GM19328 (cell line): ENCODE measurements at regions not wholly inside any gene's neighbourhood (a gene's known extent, or its start where the extent isn't known, plus 50 kb on each side); places are given as distances from the start of the nearest gene placed in this dataset.
"Not testable (repeated sequence)": the region's sequence is repeated elsewhere in the genome, so short reads cannot be mapped to it uniquely, and the experiment has no call there.

Source experiments
- ATAC-seq: cut with Tn5 transposase; IDR thresholded peaks from one replicate; pipeline ENCODE4 v1.9.1; 2021; ENCODE audit warnings: mild to moderate bottlenecking, moderate library complexity; ENCODE audit not compliant: unreplicated experiment

DNA sequence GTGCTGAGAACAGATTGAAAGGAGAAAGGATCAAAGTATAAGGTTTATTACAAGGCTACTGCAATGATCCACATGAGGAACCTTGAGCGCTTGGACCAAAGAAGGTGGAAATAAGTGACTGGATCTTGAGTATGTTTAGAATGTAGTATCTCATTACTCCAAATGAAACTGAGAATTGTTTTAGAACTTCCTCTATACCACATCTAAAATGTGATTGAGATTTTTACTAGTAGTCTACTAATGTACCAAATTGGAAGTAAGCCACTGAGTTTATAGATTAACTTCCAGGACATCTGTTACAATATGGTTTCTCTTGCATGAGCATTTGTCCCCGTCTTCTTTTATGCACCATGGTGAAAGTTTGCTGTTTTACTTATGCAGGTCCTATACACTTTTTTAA is 300.5 kb downstream of the SUCLG1 start:
- ATAC-seq, result no peak

DNA sequence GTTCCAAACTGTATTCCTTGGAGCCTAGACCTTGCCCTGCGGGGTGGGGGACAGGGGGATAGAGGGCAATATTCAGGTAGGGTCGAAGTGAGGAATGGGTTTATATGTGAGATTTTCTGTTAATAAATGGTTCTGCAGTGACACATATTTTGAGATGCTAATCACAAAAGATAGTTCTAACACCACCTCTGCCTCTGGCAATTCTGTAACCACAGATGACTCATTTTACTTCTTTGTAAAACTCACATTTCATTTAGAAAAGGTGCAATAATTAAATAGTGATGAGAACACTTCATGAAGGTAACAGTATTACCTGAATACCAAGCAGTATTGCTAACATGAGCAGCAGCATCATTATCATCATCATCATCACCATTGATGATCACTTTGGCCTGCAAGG is 306.6 kb downstream of the SUCLG1 start:
- ATAC-seq, result no peak

DNA sequence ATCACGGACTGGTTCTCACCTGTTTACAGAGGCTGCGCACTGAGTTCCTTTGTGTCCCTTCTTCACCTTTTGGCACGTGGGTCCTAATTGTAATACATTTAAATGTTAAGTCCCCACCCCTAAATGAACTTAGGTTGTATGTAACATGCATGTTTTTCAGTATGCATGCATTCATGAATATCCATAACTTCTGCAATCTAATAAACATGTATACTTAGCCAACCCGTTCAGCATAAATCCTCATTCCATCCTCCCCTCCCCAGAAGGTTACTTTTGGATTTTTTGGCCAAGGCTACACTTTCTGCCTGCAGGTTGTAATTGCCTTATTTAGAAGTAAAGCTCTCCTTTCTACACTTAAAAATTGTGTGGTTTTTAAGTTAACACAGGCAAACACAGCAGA is 314.7 kb downstream of the SUCLG1 start:
- ATAC-seq, result no peak

DNA sequence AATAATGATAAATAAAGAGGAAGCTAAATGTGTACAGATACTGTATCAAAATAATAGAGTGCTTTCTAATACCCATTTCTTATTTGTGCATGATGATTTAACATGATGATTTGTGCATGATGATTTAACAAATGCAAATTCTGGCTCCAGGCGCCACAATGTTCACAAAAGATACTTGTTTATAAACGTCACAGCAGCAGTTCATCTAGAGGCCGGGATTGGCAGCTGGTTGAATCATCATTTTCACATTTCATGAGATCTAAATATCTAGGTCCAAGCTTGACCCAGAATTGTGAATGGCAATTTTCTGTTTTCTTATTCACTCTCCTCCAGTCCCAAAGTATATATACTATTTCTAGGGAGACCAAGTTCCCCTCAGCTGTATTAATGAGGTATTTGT is 322.0 kb downstream of the SUCLG1 start:
- no peak for ATAC-seq

DNA sequence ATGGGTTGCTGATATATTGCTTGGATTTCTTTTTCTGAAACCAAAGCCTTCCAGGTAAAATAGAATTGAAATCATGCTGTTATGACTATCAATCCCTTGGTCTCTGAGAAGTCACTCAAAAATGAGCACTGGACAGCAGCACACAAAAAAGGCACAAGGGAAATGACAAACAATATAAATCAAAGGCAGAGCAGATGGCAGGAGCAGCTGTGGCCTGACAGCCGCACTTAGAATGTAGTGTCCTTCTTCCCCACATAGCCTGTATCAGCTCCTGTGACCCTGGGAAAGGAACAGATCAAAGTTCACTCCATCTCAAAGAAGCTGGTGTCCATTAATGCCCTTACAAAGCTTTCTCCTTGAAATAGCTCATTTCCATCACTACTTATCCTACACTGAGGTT is 326.7 kb downstream of the SUCLG1 start:
- ATAC-seq, result no peak

DNA sequence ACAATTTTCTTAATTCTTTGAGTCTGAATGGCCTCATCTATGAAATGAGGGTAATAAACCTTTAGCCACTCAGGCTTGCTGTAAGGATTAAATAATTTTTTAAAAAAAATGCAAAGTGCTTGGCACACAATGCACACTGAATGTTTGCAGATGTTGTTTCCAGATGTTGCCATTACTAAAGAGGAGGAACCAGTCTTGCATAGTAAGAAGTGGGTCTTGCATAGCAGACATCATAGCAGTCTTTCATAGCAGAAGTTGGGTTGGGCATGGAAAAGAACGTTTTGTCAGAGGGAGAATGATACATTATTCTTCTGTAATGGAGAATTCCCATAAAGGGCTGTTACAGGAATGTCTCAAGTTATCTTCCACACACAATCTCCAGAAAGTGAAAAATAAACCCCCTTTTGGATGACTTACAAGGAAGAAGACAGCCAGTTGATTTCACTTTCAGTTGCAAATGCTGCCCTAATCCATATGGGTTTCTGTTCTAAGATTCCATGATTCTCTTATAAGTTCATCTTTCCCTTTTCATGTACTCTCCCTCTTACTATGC is 327.7 kb downstream of the SUCLG1 start:
- no peak for ATAC-seq

DNA sequence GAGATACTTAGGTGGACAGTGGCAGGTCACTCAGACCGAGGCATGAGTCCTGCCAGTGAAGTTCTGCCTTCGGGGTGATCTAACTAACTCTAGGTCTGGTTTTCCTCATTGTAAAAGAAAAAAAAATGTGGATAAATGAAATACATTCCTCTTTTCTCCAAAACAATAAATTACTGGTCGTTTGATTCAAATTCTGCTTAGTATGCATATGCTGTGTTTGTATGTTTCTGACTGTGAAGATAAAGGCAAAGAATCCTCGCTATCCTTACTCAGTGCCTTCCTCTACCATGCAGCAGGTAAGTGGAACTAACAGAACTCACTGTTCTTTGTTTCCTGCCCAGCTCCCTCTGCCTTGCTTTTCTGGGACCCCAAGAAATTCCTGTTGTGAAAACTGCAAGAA is 330.1 kb downstream of the SUCLG1 start:
- ATAC-seq, result no peak

DNA sequence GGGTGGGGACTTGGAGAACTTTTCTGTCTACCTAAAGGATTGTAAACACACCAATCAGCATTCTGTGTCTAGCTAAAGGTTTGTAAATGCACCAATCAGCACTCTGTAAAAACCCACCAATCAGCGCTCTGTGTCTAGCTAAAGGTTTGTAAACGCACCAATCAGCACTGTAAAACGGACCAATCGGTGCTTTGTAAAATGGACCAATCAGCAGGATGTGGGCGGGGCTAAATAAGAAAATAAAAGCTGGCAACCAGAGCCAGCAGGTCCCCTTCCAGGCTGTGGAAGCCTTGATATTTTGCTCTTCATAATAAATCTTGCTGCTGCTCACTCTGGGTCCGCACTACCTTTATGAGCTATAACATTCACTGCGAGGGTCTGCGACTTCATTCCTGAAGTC is 331.3 kb downstream of the SUCLG1 start:
- not testable (repeated sequence) for ATAC-seq

DNA sequence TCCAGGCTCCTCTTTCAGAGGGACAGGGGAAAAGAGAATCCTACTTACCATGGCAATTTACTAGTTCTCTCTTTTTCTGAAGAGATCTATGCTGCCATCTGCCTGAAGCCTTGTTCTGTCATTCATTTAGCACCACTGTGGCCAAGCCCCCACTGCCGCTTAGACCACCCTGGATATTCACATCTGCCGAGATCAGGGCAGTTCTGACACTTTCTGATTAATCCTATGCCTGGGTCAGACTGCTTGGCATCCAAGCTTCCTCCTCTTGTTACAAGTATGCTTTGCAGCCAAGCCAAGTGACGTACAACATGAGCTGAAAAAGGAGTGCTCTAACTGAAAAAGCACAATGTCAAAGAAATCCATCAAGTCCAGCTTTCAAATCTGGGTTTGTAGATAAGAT is 332.6 kb downstream of the SUCLG1 start:
- no peak for ATAC-seq

DNA sequence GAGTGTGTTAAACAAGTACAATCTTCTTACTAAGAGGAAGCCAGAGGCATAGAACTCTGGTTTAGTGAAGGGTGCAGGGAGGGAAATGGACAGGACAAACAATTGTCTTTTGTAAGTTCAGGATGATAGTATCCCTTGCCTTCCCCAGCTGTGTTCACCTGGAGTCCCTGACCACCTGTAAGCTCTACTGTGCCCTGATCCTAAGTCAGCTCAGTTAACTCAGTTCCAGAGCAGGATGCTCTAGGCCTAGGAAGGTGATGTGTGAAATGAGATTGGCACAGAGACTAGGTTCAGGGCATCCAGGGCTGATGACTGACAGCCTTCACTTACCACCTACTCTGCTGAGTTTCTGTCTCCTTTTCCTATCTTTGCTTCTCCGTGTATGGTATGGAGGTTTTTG is 333.0 kb downstream of the SUCLG1 start:
- ATAC-seq, result no peak

DNA sequence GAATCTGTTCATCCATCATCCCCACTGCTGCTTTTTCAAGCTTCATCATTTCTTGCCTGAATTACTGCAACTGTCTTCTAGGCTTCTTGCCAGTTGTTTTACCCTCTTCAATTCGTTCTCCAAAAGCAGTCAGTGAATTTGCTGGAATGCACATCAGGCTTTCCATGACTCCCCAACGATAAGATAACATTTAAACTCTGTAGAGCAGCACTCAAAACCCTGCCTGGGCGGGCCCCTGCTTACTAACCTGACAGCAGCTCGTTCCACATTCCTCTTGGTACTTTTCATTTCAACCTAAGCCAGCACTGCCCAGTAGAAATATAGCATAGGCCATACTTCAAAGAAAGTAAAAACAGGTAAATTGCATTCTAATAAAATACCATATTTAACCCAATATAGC is 342.9 kb downstream of the SUCLG1 start:
- ATAC-seq, result no peak

DNA sequence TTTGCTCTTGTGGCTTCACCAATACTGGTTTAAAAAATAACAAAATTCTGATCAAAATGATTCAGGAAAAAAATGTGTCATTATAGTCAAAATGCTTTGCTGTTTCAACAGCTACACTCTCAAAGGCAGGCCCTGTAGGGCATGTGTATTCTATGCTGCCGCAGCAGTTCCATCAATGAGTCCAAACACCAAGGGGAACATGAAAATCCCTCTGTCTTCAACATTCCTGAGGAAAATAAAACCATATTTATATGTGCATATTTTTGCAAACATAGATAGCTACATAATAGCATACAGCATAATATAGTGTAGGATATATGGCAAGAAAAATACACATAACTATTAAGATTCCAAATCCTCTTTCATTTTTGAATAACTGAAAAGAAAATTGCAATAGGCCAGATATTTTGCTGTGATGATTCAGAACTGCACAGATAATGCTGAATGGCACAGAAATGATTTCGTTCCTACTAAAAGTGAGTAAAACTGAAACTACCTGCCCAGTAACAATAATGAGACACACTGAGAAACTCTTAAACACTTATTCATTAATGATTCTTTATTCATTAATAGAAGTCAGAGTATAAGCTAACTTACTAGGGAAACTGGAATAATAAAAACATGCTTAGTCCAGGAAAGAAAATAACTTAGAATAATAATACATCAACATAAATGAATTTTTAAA is 343.8 kb downstream of the SUCLG1 start:
- ATAC-seq, result no peak

DNA sequence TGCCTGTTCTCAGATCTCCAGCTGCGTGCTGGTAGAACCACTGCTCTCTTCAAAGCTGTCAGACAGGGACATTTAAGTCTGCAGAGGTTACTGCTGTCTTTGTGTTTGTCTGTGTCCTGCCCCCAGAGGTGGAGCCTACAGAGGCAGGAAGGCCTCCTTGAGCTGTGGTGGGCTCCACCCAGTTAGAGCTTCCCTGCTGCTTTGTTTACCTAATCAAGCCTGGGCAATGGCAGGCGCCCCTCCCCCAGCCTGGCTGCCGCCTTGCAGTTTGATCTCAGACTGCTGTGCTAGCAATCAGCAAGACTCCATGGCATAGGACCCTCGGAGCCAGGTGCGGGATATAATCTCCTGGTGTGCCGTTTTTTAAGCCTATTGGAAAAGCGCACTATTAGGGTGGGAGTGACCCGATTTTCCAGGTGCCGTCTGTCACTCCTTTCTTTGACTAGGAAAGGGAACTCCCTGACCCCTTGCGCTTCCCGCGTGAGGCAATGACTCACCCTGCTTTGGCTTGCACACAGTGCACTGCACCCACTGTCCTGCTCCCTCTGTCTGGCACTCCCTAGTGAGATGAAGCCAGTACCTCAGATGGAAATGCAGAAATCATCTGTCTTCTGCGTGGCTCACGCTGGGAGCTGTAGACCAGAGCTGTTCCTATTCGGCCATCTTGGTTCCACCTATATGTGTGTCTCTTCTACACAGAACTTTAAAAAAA is 355.1 kb downstream of the SUCLG1 start:
- not testable (repeated sequence) for ATAC-seq

DNA sequence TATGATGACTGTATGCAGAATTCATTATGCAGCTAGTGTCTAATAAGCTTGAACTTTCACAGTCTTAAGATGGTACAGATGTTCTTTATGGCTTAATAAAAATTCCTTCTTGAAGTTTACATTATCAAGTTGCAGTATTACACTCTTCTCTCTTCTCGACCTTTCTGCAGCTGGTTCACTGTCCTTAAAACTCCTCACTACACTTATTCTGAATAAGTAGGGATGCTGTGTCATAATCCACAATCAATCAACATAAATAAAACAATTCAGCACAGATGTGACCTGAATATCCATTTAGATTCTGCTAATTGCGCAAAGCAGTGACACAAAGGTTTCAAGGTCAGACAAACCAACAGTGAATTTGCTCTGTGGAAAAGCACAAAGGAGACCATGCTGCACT is 356.8 kb downstream of the SUCLG1 start:
- no peak for ATAC-seq

DNA sequence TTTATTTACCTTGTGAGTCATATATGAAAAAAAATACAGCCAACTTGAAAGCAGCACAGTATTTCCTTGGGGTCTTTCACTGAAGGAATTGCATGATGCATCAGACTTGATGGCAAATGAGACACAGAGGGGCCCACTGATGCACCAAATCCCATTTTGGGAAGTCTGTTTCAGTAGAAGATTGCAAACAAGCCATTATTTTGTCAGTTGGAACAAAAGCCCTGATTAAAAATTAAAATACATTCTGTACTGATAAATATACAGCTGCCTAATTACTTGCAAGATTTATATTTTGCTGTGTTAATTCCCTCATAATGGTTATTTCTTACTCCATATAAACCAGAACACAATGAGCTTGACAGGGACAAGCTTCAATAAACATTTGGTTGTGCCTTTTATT is 370.4 kb downstream of the SUCLG1 start:
- no peak for ATAC-seq

DNA sequence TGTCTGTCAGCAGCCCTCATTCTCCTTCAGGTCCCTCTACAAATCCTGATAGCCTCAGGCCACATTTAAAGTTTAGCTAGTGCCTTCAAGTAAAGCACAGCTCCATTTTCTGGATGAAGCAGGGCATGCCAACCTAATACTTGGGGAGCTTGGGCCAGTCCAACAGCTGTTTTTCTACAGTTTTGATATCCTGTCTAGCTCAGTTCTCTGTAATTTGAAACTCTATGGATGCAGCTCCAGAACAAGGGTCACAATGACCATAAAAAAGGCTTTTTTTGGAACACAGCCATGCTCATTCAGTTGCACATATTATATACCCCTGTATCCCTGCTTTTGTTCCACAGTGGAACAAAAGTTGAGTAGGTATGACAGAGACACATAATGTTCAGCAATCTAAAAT is 373.5 kb downstream of the SUCLG1 start:
- no peak for ATAC-seq

DNA sequence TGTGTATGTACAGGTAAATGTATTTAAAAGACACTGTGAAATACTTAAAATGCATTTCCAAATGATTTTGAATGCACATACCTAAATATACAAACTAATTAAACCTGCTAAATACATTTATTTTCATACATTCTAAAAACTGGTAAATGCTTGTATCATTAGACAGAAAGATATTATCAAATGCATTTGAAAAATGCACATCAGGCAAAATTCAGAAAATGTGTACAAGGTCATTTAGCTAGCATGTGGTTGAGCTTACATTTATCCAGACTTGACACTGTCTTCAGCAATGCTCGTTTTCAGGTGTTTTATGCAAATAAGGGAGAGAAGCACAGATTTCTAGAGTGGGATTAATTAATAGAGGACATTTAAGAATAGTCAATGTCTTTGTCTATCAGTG is 374.2 kb downstream of the SUCLG1 start:
- no peak for ATAC-seq

DNA sequence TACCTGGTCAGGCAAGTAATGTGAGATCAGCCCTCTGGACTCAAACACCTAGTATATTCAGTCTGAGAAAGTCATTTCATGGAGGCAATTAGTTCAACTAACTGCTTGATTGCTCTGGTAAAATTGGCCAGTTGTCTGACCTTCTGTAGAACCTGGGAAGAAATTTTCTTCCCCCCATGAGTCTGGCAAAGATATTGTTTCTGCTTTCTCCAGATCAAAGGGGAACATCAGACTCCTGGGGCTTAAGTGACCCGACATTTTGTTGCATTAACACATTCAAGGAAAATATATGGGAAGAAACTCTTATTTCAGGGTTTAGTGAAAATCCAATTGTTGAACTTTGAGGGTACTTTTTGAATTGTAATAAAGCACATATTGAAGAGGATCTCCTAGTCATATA is 375.1 kb downstream of the SUCLG1 start:
- ATAC-seq, result no peak

DNA sequence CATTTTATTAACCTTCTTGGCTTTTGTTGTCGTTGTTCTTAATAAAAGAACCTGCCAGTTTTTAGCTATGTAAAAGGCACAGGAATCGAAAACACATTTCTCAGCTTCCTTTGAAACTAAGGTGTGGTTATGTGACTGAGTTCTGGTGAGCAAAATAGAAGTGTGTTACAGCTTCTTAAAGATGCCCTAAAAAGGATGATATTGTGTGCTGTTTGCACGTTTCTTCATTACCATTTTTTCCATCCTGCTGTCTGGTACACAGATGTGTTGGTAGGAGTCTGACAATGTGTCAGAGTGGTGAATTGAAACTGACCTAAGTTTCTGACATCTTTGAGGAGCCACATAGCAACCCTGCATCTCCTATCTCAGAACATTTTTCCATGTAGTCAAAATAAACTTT is 380.6 kb downstream of the SUCLG1 start:
- ATAC-seq, result no peak

DNA sequence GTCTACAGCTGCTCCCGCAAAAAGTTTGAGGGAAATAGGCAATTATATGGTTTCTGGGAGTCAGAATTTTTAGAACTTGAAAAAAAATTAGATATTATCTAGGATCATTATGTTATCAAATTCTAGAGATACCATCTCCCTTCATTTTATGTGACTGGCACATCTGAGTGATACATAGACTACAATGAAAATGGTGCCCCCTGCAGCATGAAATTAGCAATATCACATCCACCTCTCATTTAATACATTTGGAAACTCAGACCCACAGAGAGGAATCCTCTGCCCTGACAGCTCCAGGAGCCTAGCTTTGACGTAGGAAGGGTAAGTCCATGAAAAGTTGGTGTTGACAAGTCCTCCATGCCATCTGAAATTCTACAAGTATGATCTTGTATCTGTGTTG is 381.6 kb downstream of the SUCLG1 start:
- ATAC-seq, result no peak

DNA sequence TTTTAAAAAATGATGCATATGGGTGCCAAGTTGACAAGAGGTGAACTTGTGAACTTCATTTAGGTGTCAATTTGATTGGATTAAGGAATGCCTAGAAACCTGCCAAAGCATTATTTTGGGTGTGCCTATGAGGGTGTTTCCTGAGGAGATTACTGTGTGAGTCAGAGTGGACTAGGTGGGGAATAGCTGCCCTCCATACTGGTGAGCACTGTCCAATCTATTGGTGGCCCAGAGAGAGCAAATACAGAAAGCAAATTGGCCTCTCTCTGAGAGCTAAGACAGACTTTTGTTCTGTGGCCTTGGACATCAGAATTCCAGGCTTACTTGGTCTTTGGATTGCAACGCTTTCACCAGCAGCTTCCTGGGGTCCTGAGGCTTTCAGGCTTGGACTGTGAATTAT is 388.0 kb downstream of the SUCLG1 start:
- no peak for ATAC-seq

DNA sequence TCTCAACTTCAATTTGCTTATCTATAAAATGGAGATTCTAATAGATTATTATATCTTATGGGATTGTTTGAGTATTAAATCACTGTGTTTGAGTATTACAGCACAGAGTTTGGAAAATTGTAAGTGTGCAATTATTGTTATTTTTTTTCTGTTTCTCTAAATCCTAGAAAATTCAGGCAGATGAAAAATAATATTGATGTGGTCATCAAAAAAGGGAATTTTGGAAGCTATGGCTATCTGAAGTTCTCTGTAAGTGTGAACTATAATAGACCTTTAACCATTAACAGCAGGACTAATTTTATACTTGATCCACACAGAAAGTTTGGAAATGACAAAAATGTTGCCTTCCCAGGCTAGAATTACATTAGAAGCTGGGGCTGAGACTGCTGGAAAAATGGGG is 393.2 kb downstream of the SUCLG1 start:
- no peak for ATAC-seq
